GM18517 (cell line): ENCODE measurements at regions not wholly inside any gene's neighbourhood (a gene's known extent, or its start where the extent isn't known, plus 50 kb on each side); places are given as distances from the start of the nearest gene placed in this dataset.

Source experiments
- ATAC-seq: cut with Tn5 transposase; IDR thresholded peaks from one replicate; pipeline ENCODE4 v1.9.1; 2021; ENCODE audit warnings: mild to moderate bottlenecking, moderate library complexity; ENCODE audit not compliant: unreplicated experiment

GRCh38 chr2:122816803-122817202, 1061.4 kb downstream of the TSN start:
- no peak for ATAC-seq

GRCh38 chr2:122822319-122822718, 1066.9 kb downstream of the TSN start:
- ATAC-seq: no peak

GRCh38 chr2:122830157-122830556, 1074.7 kb downstream of the TSN start:
- ATAC-seq: no peak

GRCh38 chr2:122831649-122832048, 1076.2 kb downstream of the TSN start:
- ATAC-seq: no peak

- no peak for ATAC-seq
Observed at GRCh38 chr2:122843503-122843902, 1088.1 kb downstream of the TSN start.

- no peak for ATAC-seq
Observed at GRCh38 chr2:122851161-122851560, 1095.7 kb downstream of the TSN start.

GRCh38 chr2:122851972-122852531, 1096.6 kb downstream of the TSN start:
- ATAC-seq: no peak

GRCh38 chr2:122856696-122857095, 1101.2 kb downstream of the TSN start:
- no peak for ATAC-seq

- ATAC-seq: no peak
Observed at GRCh38 chr2:122858075-122858702, 1102.7 kb downstream of the TSN start.

GRCh38 chr2:122858813-122859212, 1103.4 kb downstream of the TSN start:
- ATAC-seq: no peak

GRCh38 chr2:122859260-122859659, 1103.8 kb downstream of the TSN start:
- ATAC-seq: no peak

- ATAC-seq: peak; percentile 72
Observed at GRCh38 chr2:122863532-122863931, 1108.1 kb downstream of the TSN start.

- no peak for ATAC-seq
Observed at GRCh38 chr2:122864728-122865127, 1109.3 kb downstream of the TSN start.

GRCh38 chr2:122866095-122866494, 1110.6 kb downstream of the TSN start:
- no peak for ATAC-seq

GRCh38 chr2:122867941-122868340, 1112.5 kb downstream of the TSN start:
- no peak for ATAC-seq

GRCh38 chr2:122868646-122869275, 1113.3 kb downstream of the TSN start:
- ATAC-seq: no peak

GRCh38 chr2:122873951-122874350, 1118.5 kb downstream of the TSN start:
- no peak for ATAC-seq

- no peak for ATAC-seq
Observed at GRCh38 chr2:122875091-122875865, 1119.8 kb downstream of the TSN start.

GRCh38 chr2:122883849-122884248, 1128.4 kb downstream of the TSN start:
- ATAC-seq: no peak

GRCh38 chr2:122884889-122885288, 1129.4 kb downstream of the TSN start:
- no peak for ATAC-seq

- no peak for ATAC-seq
Observed at GRCh38 chr2:122885436-122885835, 1130.0 kb downstream of the TSN start.
